ENCODE measurements at regions not wholly inside any gene's neighbourhood (a gene's known extent, or its start where the extent isn't known, plus 50 kb on each side); places are given as distances from the start of the nearest gene placed in this dataset.
"Not testable (repeated sequence)": the region's sequence is repeated elsewhere in the genome, so short reads cannot be mapped to it uniquely, and the experiment has no call there.

DNA sequence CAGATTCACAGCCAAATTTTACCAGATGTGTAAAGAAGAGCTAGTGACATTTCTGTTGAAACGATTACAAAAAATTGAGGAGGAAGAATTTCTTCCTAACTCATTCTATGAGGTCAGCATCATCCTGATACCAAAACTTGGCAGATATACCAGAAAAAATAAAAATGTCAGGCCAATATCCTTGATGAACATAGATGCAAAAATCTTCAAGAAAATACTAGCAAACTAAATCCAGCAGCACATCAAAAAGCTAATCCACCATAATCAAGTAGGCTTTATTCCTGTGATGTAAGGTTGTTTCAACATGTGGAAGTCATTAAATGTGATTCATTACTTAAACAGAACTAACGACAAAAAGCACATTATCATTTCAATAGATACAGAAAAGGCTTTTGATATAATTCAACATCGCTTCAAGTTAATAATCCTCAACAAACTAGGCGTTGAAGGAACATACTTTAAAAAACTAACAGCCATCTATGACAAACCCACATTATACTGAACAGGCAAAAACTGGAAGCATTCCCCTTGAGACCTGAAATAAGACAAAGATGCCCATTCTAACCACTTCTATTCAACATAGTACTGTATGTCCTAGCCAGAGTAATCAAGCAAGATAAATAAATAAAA, 807.7 kb upstream of the ZWINT start:
- no peak overlapping the region for H3K4me3 ChIP-seq (ENCODE audit: low read depth, low read length)
- DNase-seq (ENCODE audit: low read depth): no peak

DNA sequence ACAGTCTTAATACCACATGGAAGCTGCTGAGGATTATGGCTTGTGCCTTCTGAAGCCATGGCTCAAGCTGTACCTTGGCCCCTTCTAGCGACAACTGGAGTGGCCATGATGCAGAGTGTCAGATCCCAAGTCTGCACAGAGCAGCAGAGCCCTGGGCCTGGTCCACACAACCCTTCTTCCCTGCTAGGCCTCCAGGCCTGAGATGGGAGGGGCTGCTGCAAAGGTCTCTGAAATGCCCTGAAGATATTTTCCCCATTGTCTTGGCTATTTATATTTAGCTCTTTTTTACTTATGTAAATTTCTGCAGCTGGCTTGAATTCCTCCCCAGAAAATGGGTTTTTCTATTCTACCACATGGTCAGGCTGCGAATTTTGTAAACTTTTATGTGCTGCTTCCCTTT, 804.6 kb upstream of the ZWINT start:
- DNase-seq (ENCODE audit: low read depth): no peak
- no peak overlapping the region for H3K4me3 ChIP-seq (ENCODE audit: low read depth, low read length)

DNA sequence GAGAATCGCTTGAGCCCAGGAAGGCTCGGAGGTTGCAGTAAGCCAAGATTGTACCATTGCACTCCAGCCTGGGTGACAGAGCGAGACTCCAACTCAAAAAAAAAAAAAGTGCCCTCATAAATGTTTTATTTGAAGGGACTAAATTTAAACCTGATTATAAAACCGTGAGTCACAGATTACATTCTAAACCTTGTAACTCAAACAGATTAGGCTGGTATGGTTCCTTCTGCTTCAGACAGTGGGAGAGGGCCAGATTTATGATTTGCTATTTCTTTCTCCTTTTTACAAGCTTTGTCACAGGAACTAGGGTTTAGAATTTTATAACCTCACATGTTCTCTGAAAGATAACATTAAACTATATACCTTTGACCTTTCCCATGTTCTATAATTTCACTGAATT, 801.2 kb upstream of the ZWINT start:
- H3K4me3 ChIP-seq (ENCODE audit: low read depth, low read length): no peak overlapping the region
- no peak for DNase-seq (ENCODE audit: low read depth)

DNA sequence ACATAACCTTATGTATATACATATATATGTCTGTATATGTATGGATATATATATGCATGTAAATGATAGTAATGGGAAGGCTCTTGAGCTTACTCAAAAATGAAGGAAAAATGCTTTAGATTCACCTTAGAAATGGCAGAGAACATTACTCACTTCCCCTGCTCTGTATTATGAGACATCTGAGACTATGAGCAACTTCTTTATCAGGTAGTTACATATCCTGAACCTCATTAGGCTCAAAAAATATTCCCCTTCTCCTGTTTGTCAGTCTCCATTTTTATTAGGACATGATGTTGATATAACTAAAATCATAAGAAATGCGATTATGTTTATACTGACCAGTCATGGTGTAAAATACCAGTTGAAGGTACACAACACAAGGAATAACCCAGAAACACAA, 800.1 kb upstream of the ZWINT start:
- H3K4me3 ChIP-seq (ENCODE audit: low read depth, low read length): no peak overlapping the region
- DNase-seq (ENCODE audit: low read depth): no peak

DNA sequence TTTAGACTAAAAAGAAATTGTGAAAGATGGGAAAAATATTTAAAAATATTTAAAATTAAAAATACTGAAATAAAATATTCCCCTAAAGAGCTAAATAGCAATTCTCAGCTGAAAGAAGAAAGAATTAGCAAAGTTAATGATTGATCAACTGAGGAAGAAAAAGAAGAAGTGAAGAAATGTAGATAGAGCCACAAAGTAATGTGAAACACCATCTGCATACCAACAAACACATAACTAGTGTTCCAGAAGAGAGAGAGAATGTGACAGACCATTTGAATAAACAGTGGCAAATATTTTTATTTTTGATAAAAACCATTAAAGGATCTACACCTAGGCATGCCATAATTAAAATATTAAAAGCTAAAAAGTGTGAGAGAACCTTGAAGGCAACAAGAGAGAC, 784.5 kb upstream of the ZWINT start:
- no peak for DNase-seq (ENCODE audit: low read depth)
- H3K4me3 ChIP-seq (ENCODE audit: low read depth, low read length): no peak overlapping the region

DNA sequence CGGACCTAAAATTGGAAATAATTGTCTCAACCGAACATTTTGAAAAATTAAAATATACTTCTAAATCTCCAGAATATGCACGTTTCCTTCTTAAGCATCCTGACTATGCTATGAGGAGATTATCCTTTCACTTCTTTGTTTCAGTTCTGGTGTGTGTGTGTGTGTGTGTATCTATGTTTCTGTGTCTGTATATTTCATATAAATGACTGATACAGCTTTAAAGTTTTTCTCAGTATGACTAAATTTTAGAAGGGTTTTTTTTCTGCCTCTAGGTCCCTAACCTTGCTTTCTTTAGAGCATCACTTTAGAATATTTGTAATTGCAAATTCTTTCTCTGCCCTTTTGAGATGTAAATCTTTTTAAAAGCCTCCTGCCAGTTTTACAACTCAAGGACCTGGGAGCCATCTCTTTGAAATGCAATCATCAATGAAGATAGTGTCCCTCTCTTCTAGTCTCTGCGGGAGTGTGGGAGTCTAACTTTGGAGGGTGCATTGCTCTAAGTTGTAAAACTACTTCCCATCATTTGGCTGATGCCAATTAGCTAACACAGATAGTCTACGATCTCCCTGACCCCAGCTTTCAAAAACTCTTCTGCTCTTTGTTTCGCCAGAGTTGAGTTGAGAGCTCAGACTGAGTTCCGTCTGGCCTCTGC, 782.0 kb upstream of the ZWINT start:
- no peak for DNase-seq (ENCODE audit: low read depth)

DNA sequence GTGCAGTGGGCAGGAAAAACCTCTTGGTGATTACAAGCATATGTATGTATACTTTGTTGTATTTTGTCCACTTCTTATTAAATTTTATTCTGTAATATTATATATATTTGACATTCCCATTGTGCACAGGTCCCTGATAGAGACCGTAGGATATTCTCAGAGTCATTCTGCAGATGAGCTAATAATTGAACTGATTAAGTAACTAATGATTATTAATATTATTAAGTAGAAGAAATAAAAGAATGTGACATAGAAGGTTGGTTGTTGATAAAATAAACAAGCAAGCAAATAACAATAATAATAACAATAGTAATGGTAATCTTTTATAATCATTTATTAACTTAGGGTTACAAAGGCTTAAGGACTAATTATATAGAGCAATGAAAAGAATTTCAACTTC, 780.6 kb upstream of the ZWINT start:
- no peak overlapping the region for H3K4me3 ChIP-seq (ENCODE audit: low read depth, low read length)
- DNase-seq (ENCODE audit: low read depth): no peak

More for the DNA sequence above, 782.0 kb upstream of the ZWINT start:
- H3K4me3 ChIP-seq (ENCODE audit: low read depth, low read length): no peak overlapping the region

DNA sequence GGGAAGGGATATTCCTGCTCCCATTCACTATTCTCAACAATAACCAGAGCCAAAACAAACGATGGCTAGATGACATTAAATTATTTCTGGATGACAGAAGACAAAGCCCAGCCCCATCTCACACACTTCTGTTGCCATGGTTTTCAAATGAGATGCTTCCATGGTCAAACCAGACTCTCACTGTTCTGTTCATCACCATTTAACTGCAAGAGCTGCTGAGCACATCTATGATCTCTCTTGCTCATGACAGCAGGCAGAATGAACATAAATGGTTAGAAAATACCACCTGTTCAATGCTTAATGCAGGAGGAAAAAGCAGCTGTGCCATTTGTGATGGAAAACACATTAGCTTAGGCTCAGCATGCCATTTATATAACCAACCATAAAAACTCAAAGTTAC, 758.6 kb upstream of the ZWINT start:
- no peak for DNase-seq (ENCODE audit: low read depth)
- H3K4me3 ChIP-seq (ENCODE audit: low read depth, low read length): no peak overlapping the region

DNA sequence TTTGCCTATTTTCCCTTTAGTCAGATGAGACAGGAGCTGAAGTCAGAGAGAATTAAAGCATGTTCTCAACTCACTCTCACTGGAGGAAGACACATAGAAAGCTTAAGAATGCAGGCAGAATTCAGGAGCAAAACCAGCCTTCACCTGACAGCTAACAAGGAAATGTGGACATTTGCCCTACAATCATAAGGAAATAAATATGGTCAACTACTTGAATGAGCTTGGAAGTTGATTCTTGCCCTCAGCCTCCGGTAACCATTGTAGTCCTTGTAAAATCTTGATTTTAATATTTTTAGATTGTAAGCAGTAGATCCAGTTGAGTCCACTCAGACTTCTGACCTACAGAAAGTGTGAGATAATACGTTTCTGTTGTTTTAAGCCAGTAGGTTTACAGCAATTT, 752.5 kb upstream of the ZWINT start:
- H3K4me3 ChIP-seq (ENCODE audit: low read depth, low read length): no peak overlapping the region
- no peak for DNase-seq (ENCODE audit: low read depth)

DNA sequence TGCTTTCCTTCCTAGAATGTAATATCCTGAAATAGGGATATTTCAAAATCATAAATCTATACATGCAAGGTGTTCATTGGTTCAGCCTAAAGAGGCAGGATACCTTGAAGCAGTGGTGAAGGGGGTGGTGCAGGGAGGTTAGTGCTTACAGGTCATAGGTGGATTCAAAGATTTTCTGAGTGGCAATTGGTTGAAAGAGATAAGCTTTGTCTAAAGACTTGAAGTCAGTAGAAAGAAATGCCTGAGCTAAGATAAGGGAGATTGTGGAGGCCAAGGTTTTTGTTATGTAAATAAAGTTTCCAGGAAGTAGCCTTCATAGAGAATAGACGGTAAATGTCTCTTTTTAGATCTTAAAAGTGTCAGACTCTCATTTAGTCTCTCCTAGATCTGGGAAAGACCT, 741.2 kb upstream of the ZWINT start:
- no peak for DNase-seq (ENCODE audit: low read depth)
- no peak overlapping the region for H3K4me3 ChIP-seq (ENCODE audit: low read depth, low read length)

DNA sequence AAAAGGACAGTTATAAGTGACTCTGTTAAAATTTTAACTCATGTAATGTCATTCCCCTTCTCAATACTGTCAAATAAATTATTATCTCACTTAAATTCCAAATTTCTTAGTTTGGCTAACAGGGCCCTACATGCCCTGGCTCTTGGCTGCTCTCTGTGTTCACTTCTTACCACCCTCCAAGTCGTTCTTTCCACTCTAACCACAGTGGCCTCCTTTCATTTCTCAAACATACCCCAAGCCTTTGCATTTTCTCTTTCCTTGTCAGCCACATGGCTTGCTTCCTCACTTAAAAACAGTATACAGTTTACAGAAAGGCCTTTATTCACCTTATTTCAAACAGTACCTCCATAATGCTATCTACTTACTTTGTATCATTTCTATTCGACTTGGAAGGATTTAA, 737.1 kb upstream of the ZWINT start:
- no peak overlapping the region for H3K4me3 ChIP-seq (ENCODE audit: low read depth, low read length)
- no peak for DNase-seq (ENCODE audit: low read depth)

DNA sequence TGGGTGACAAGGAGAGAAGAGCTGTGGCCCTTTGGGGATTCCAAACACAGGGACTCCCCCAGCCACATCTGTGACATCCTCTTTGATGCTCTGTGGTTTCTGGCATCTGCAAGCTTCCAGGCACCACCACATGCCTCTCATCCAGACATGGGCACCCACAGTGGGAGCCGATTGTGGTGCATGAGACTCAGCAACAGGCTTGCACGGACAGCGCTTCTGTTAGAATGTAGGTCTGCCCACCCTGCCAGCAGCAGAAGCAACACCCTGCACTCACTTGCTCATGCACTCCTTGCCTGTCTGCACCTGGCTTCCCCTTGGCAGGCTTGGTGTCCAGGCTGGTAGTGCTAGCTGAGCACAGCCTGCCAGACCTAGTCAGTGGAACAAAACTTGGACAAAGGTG, 735.0 kb upstream of the ZWINT start:
- H3K4me3 ChIP-seq (ENCODE audit: low read depth, low read length): no peak overlapping the region
- DNase-seq (ENCODE audit: low read depth): no peak

DNA sequence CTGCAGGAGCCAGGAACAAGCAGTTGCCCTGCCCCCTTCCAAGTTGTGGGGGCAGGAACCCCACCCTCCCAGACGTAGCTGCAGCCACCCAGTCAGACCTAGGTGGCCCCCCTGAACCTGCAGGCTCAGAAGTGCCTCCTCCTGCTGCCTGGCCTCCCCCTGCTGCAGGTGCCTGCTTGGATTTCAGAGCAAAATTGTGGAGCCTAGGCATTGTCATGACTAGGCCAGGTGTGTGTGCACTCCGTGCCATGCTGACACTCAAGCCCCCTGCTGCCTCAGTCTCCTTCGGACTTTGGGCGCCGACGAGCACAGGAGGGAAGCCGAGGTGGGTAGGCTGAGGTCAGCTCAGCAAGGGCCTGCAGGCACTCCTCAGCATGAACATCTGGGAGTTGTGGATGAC, 733.9 kb upstream of the ZWINT start:
- no peak overlapping the region for H3K4me3 ChIP-seq (ENCODE audit: low read depth, low read length)
- no peak for DNase-seq (ENCODE audit: low read depth)

DNA sequence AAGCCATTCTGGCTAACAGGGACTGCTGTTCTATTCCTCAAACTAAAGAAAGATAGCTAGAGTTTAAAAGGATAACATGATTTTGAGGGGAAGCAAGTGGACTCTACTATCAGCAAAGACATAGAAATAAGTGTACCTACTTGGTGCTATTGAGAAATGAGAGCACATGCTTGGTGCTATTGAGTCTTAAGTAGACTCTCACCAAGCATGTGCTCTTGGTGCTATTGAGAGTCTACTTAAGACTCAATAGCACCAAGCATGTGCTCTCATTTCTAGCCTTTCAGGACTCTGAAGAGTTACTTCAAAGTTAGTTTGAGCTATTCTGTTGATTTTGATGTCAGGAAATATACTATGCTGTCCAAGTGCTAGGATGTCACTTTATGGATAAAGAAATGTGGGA, 733.0 kb upstream of the ZWINT start:
- no peak overlapping the region for H3K4me3 ChIP-seq (ENCODE audit: low read depth, low read length)
- no peak for DNase-seq (ENCODE audit: low read depth)

DNA sequence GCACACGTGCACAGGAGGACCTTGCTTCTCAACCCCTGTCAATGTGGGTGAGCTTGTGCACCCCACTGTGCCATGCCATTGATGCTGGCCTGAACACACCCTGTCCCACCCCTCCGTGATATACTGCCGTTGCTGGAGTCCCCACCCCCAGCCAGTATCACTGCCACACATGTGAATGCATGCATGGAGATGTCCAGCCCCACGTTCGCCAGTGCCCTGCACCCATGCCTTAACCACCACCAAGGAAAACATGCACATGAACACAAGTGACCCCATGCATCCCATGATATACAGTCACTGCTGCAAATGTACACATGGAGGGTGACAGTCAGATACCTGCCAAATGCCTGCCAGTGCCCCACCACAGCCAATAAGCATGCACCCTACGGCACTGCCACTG, 692.5 kb upstream of the ZWINT start:
- DNase-seq (ENCODE audit: low read depth): no peak
- H3K4me3 ChIP-seq (ENCODE audit: low read depth, low read length): no peak overlapping the region

DNA sequence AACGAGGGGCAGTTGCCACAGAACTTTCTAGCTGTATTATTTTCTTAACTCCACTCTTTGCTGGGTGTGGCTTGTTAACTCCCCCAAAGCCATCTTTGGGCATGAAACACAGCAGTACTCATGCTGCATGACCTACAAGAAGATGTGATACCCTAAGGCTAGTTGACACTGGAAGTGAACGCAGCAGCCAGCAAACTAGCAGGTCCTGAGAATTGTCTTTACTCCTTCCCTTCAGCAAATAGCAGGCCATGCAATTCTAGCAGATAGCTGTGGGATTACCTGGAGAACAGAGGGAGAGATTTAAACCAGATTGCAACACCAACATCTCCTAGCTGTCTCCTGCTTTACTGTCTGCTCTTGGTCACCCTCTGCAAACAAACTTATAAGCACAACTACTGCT, 688.0 kb upstream of the ZWINT start:
- no peak overlapping the region for H3K4me3 ChIP-seq (ENCODE audit: low read depth, low read length)
- DNase-seq (ENCODE audit: low read depth): no peak

DNA sequence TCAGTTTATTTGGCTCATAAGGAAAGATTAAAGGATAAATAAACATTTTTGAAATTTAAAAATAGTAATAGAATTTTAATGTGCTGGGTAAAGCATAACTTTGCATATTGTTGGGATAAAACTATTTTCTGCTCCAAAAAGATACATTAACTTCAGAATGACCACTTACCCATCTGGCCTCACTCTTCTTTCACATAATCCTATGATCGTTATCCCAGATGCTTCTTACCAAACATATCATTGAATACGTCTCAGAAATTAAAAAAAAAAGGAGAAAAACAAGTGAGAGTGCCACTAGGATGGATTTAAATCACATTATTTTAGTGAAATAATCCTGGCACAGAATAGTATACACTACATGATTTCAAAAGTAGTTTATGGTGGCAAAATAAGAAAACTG, 677.5 kb upstream of the ZWINT start:
- no peak for DNase-seq (ENCODE audit: low read depth)
- no peak overlapping the region for H3K4me3 ChIP-seq (ENCODE audit: low read depth, low read length)

DNA sequence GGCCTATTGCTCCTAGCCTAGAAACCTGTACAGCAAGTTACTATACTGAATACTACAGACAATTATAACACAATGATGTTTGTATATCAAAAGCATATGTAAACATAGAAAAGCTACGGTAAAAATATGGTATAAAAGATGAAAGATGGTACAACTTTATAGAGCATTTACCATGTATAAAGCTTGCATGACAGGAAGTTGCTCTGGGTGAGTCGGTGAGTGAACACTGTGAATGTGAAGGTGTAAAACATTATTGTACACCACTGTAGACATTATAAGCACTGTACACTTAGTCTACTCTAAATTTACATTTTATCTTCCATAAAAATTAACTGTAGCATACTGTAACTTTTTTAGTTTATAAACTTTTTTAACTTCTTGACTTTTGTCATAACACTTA, 674.3 kb upstream of the ZWINT start:
- H3K4me3 ChIP-seq (ENCODE audit: low read depth, low read length): no peak overlapping the region
- DNase-seq (ENCODE audit: low read depth): no peak

DNA sequence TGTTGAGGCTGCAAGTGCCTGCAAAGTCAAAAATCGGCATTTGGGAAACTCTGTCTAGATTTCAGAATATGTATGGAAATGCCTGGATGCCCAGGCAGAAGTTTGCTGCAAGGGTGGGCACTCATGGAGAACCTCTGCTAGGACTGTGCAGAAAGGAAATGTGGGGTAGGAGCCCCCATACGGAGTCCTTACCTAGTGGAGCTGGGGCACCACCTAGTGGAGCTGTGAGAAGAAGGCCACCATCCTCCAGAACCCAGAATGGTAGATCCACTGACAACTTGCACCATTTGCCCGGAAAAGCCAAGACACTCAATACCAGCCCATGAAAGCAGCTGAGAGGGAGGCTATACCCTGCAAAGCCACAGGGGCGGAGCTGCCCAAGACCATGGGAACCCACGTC, 671.2 kb upstream of the ZWINT start:
- DNase-seq (ENCODE audit: low read depth); H3K4me3 ChIP-seq (ENCODE audit: low read depth, low read length): not testable (repeated sequence)

DNA sequence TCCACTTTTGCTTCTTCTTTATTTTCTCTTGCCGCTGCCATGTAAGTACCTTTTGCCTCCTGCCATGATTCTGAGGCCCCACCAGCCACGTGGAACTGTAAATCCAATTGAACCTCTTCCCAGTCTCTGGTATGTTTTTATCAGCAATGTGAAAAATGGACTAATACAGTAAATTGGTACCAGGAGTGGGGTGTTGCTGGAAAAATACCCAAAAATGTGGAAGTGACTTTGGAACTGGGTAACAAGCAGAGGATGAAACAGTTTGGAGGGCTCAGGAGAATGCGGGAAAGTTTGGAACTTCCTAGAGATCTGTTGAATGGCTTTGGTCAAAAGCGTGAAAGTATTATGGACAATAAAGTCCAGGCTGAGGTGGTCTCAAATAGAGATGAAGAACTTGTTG, 670.3 kb upstream of the ZWINT start:
- DNase-seq (ENCODE audit: low read depth): no peak
- H3K4me3 ChIP-seq (ENCODE audit: low read depth, low read length): no peak overlapping the region

DNA sequence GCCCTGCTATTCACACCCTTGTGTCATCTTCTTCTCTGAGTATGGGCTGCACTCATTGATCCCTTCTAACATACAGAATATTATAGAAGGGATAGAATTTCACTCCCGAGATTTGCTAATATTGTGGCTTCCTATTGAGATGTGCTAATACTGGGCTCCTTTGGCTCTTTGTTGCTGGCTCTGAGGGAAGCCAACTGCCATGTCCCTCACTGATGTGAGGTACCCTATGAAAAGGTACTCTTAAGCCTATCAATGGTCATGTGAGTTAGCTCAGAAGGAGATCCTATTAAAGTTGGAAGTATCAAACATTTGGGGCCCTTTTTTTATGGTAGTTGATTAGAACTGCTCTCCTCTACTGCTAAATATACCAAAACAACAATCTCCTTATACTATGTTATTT, 665.2 kb upstream of the ZWINT start:
- H3K4me3 ChIP-seq (ENCODE audit: low read depth, low read length): no peak overlapping the region
- no peak for DNase-seq (ENCODE audit: low read depth)

DNA sequence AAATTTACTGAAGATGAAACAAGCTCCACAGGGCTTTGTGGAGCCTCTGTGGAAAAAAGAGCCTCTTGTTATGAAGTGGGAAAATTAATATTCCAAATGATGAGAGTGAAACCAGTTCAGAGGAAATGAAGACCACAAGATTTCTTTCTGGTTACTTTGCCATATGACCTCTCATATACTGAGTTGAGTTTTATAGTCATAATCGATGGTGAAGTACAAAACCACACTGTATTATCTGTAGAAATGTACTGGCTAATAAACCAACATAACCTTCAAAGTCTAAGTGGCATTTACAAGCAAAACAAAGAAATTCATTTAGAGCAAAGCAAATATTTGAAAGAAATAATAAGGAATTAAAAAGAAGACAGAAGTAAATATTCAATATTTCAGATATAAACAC, 662.6 kb upstream of the ZWINT start:
- H3K4me3 ChIP-seq (ENCODE audit: low read depth, low read length): no peak overlapping the region
- no peak for DNase-seq (ENCODE audit: low read depth)

All from skeletal muscle cell (primary cell).